ENCODE measurements at regions not wholly inside any gene's neighbourhood (a gene's known extent, or its start where the extent isn't known, plus 50 kb on each side); places are given as distances from the start of the nearest gene placed in this dataset.
"Not testable (repeated sequence)": the region's sequence is repeated elsewhere in the genome, so short reads cannot be mapped to it uniquely, and the experiment has no call there.

DNA sequence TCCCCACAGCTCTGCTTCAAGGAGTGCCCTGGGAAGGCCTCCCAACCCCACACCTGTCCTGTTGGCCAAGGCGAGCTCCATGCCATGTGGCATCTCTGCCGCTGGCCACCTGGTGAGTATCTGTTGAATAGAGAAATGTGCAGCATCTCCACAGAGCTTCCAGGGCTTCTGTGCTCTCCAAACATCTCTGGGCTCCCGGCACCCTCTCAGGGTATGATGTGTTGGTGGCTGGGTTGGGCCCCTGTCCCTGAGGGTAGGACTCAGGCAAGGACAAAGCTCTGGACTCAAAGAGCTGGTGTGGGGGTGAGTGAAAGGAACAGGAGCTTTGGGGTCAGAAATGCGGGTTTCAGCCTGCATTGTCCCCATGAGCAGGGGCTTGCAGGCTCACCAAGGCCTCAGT, 88.6 kb downstream of the TMEM121 start:
- not testable (repeated sequence) for H3K27ac ChIP-seq (ENCODE audit: low read depth in 1 of 2, low read length in 2 of 2); H3K27me3 ChIP-seq (ENCODE audit: control insufficient read depth in 4 of 4, insufficient read depth in 4 of 4, low read length in 3 of 4); H3K9me3 ChIP-seq (ENCODE audit: control insufficient read depth in 4 of 4, low read length in 3 of 4); H3K9ac ChIP-seq (ENCODE audit: low read depth in 1 of 2, low read length in 2 of 2); H3K4me3 ChIP-seq (ENCODE audit: low read depth in 1 of 3, low read length in 3 of 3); DNase-seq (ENCODE audit: low spot score); H3K36me3 ChIP-seq (ENCODE audit: control insufficient read depth in 4 of 4, insufficient read depth in 3 of 4, low read depth in 1 of 4, low read length in 3 of 4); H3K4me1 ChIP-seq (ENCODE audit: control insufficient read depth in 4 of 4, insufficient read depth in 4 of 4, low read length in 3 of 4)
- WGBS: 70% methylated on average over 2 of the region's 4 CpGs

DNA sequence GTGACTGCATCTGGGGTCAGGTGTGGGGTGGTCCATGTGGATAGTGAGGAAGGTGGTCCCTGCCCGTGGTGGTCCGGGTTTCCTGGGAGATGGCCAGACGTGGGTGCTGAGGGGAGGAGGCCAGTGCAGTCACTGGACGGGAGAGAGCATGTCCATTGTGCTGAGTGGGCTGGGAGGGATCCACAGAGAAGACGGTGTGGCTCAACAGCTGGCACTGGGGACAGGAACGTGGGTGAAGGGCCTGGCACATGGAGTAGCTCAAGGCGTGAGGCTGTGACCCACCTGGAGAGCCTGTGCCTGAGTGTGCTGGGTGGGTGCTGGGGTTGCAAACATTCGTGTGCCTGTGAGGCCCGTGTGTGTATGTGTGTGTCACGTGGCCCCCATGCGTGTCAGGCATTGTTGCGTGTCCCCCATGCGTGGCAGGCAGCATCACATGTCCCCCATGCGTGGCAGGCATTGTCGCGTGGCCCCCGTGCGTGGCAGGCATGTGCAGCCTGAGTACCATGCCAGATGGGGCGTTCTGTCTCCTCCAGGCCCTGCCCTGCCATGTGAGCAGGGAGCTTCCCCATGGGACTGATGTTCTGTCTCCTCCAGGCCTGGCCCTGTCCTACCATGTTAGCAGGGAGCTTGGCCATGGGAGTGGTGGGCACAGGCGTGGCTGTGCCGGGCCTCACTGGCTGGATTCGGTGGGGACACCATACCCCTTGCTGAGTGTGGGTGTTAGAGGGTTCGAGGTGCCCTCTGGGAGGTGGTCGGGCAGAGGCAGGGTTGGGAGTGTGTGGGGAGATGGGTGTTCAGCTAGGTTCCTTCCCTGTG, 89.8 kb downstream of the TMEM121 start:
- H3K36me3 ChIP-seq (ENCODE audit: control insufficient read depth in 4 of 4, insufficient read depth in 3 of 4, low read depth in 1 of 4, low read length in 3 of 4); H3K27me3 ChIP-seq (ENCODE audit: control insufficient read depth in 4 of 4, insufficient read depth in 4 of 4, low read length in 3 of 4); H3K27ac ChIP-seq (ENCODE audit: low read depth in 1 of 2, low read length in 2 of 2); H3K9me3 ChIP-seq (ENCODE audit: control insufficient read depth in 4 of 4, low read length in 3 of 4); DNase-seq (ENCODE audit: low spot score); H3K4me3 ChIP-seq (ENCODE audit: low read depth in 1 of 3, low read length in 3 of 3); H3K4me1 ChIP-seq (ENCODE audit: control insufficient read depth in 4 of 4, insufficient read depth in 4 of 4, low read length in 3 of 4); H3K9ac ChIP-seq (ENCODE audit: low read depth in 1 of 2, low read length in 2 of 2): not testable (repeated sequence)
- WGBS: 78% methylated on average over 24 of the region's 24 CpGs

DNA sequence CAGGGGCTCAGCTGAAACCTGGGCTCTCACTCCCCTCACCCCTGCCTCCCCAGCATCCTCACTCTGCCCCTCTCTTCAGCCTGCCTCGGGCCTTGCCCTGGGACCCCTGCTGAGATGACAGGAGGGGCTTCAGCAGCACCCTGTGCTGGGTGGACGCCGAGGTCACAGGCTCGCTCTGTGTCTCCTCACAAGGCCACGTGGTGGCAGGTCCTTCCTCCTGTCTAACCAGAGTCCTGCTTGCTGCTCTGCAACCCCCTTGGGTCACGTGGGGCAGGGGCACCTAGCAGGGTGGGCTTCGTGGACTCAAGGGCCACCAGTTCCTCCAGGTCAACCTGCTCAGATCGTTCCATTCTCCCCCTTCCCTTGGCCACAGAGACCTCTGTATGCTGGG, 90.4 kb downstream of the TMEM121 start:
- H3K36me3 ChIP-seq (ENCODE audit: control insufficient read depth in 4 of 4, insufficient read depth in 3 of 4, low read depth in 1 of 4, low read length in 3 of 4): no peaks in the 10 kb centered on the region
- H3K4me1 ChIP-seq (ENCODE audit: control insufficient read depth in 4 of 4, insufficient read depth in 4 of 4, low read length in 3 of 4): peaks cover 5 to 10% (median 7%) of the 10 kb centered on the region in 4 donors
- no peak overlapping the region for H3K4me3 ChIP-seq (ENCODE audit: low read depth in 1 of 3, low read length in 3 of 3)
- no peak overlapping the region for H3K27ac ChIP-seq (ENCODE audit: low read depth in 1 of 2, low read length in 2 of 2)
- no peak for DNase-seq (ENCODE audit: low spot score)
- WGBS: 69% methylated on average over 8 of the region's 8 CpGs
- H3K27me3 ChIP-seq (ENCODE audit: control insufficient read depth in 4 of 4, insufficient read depth in 4 of 4, low read length in 3 of 4): no peaks in the 10 kb centered on the region
- no peaks in the 10 kb centered on the region for H3K9me3 ChIP-seq (ENCODE audit: control insufficient read depth in 4 of 4, low read length in 3 of 4)
- TF ChIP-seq HNF4G (IDR thresholded peaks at IDR 0.05): no peak
- no peak for TF ChIP-seq SP1 (IDR thresholded peaks at IDR 0.05)
- TF ChIP-seq FOXA1 (IDR thresholded peaks at IDR 0.05): no peak
- no peak for TF ChIP-seq RAD21 (IDR thresholded peaks at IDR 0.05)
- no peak for TF ChIP-seq JUND (IDR thresholded peaks at IDR 0.05)
- no peak for TF ChIP-seq RXRA (IDR thresholded peaks at IDR 0.05)
- TF ChIP-seq, protein P1, sequence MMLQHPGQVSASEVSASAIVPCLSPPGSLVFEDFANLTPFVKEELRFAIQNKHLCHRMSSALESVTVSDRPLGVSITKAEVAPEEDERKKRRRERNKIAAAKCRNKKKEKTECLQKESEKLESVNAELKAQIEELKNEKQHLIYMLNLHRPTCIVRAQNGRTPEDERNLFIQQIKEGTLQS (IDR thresholded peaks at IDR 0.05): no peak
- TF ChIP-seq GABPA (IDR thresholded peaks at IDR 0.05 in 1 of 2, conservative IDR thresholded peaks at IDR 0.05 in 1 of 2): no peak
- TF ChIP-seq TAF1 (conservative IDR thresholded peaks at IDR 0.05): no peak
- TF ChIP-seq HNF4A (conservative IDR thresholded peaks at IDR 0.05): no peak
- TF ChIP-seq EGR1 (IDR thresholded peaks at IDR 0.05; ENCODE audit: low read depth in 2 of 2): no peak
- no peak for TF ChIP-seq YY1 (IDR thresholded peaks at IDR 0.05)
- TF ChIP-seq, protein P2, sequence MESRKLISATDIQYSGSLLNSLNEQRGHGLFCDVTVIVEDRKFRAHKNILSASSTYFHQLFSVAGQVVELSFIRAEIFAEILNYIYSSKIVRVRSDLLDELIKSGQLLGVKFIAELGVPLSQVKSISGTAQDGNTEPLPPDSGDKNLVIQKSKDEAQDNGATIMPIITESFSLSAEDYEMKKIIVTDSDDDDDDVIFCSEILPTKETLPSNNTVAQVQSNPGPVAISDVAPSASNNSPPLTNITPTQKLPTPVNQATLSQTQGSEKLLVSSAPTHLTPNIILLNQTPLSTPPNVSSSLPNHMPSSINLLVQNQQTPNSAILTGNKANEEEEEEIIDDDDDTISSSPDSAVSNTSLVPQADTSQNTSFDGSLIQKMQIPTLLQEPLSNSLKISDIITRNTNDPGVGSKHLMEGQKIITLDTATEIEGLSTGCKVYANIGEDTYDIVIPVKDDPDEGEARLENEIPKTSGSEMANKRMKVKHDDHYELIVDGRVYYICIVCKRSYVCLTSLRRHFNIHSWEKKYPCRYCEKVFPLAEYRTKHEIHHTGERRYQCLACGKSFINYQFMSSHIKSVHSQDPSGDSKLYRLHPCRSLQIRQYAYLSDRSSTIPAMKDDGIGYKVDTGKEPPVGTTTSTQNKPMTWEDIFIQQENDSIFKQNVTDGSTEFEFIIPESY (IDR thresholded peaks at IDR 0.05): no peak
- TF ChIP-seq NR2F2 (IDR thresholded peaks at IDR 0.05): no peak
- TF ChIP-seq FOXA2 (IDR thresholded peaks at IDR 0.05): no peak
- TF ChIP-seq, protein P3, sequence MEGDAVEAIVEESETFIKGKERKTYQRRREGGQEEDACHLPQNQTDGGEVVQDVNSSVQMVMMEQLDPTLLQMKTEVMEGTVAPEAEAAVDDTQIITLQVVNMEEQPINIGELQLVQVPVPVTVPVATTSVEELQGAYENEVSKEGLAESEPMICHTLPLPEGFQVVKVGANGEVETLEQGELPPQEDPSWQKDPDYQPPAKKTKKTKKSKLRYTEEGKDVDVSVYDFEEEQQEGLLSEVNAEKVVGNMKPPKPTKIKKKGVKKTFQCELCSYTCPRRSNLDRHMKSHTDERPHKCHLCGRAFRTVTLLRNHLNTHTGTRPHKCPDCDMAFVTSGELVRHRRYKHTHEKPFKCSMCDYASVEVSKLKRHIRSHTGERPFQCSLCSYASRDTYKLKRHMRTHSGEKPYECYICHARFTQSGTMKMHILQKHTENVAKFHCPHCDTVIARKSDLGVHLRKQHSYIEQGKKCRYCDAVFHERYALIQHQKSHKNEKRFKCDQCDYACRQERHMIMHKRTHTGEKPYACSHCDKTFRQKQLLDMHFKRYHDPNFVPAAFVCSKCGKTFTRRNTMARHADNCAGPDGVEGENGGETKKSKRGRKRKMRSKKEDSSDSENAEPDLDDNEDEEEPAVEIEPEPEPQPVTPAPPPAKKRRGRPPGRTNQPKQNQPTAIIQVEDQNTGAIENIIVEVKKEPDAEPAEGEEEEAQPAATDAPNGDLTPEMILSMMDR (IDR thresholded peaks at IDR 0.05; ENCODE audit: low read depth, low read length, missing input control): no peak
- no peak overlapping the region for H3K9ac ChIP-seq (ENCODE audit: low read depth in 1 of 2, low read length in 2 of 2)
